ENCODE measurements at regions not wholly inside any gene's neighbourhood (a gene's known extent, or its start where the extent isn't known, plus 50 kb on each side); places are given as distances from the start of the nearest gene placed in this dataset.
"Not testable (repeated sequence)": the region's sequence is repeated elsewhere in the genome, so short reads cannot be mapped to it uniquely, and the experiment has no call there.

- not testable (repeated sequence) for DNase-seq
Measured at GRCh38 chr12:14032191-14032590, 50.8 kb upstream of the GRIN2B start.

GRCh38 chr12:14043776-14044175 is 62.4 kb upstream of the GRIN2B start:
- no peak for DNase-seq

DNA sequence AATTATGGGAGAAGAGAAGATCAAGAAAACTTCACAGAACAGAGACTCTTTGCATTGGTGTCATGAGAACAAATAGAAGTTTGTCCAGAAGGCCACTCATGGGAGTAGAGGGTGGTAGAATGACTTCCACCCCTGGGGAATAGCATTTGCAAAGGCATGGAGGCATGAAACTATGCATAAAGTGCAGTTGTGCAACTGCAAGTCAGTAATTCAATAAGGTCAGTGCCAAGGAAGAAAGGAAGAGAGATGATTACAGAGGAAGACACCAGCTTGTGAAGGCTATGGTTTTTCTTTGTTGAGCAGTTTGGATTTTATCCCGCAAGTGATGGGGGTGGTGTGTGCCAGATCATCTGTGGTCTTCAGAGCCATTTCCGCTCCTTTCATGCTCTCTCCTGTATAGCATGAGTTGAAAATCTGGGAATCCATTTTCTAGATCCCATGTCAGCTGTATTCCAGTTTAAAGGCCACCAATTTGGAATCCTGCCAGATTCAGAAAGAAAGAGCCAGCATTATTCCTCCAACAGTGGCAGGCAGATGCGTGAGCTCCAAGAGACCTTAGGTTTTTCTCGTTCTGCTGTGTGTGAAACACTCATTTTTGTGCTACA is 67.6 kb upstream of the GRIN2B start:
- no peak for DNase-seq

DNA sequence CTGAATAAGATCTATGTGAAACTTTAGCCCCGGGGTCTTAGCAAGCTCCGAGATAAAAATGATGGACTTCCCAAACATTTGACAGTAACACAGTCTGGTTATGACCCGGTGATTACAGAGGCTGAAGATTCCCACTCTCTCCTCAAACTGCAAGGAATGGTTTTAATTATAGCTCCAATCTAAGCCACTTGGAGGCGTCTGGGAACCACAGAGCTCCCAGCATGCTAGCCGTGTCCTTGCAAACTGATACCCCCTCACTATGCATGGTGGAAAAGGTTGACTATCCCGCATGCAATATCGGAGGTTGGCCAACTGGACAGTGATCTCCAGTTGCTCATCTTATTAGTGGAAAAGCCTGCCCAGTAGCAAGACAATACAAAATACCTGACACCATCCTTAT is 76.5 kb upstream of the GRIN2B start:
- no peak for DNase-seq

GRCh38 chr12:14058717-14059116 is 77.3 kb upstream of the GRIN2B start:
- no peak for DNase-seq

- DNase-seq = no peak
Measured at GRCh38 chr12:14059548-14059947, 78.1 kb upstream of the GRIN2B start.

DNA sequence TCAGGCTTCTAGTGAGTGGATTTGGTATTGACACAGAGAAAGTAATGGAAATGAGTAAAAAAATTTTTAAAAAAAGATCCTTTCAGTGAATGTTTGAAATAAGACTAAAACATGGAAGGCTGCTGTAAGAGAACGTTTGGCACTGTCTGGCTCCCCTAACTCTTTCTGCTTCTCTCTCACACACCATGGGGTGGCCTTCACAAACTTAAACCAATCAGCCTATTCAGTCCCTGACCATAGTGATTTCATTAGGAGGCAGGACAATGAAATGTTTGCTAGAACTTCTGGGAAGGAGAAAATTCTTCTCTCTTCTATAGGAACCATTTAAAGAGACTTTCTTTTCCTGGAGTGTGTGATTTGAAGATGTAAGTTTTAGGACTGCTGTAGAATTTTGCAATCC is 84.2 kb upstream of the GRIN2B start:
- no peak for DNase-seq

- no peak for DNase-seq
Measured at GRCh38 chr12:14066021-14066420, 84.6 kb upstream of the GRIN2B start.

- DNase-seq = no peak
Measured at GRCh38 chr12:14068961-14069360, 87.6 kb upstream of the GRIN2B start.

DNA sequence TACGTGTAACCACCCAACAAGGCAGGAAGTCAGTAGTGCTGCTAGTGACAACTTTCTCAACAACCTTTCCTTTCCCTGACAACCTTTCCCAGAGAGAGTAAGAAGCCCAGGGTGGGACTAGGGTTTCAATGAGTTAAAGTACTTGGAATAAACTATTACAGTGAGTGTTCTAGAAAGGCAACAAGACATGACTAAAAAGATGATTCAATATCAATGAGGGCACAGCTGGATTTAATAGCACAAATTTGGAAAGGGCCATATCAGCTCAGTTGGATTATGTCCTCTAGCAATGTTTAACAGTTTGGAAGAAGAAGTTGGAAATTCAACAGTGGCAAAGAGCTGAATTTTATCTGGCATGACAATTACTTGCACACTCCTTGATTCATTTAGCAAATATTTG is 90.4 kb upstream of the GRIN2B start:
- DNase-seq = no peak

DNA sequence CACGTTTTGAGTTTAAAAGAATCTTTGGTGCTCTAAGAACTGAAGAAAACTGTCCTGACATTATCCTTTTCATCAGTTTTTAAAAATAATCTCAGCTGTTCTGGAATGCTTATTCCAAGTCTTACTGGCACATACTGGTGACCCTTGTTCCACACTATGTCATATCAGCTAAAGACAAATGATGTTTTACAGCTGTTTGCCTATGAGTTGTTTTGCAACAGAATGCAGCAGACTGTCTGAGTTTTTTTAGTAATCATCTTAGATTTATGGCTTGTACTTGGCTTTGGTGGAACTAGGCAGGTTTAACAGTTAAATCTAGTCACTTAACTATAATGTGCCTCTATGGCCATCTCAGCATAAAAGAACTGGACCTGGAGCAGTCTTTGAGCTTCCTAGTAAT is 91.6 kb upstream of the GRIN2B start:
- no peak for DNase-seq

- DNase-seq = no peak
Measured at GRCh38 chr12:14075797-14076393, 94.5 kb upstream of the GRIN2B start.

GRCh38 chr12:14076538-14076937 is 95.1 kb upstream of the GRIN2B start:
- no peak for DNase-seq

DNA sequence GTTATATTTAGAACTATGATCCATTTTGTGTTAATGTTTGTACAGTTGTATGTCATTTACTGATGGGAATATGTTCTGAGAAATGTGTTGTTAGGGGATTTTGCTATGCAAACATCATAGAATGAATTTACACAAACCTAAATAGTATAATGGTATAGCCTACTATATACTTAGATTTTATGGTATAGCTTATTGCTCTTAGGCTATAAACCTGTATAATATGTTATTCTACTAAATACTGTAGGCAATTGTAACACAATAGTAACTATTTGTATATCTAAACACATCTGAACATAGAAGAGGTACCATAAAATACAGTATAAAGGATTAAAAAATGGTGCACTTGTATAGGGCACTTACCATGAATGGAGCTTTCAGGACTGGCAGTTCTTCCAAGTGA is 105.4 kb upstream of the GRIN2B start:
- no peak for DNase-seq

- DNase-seq = no peak
Measured at GRCh38 chr12:14099994-14100393, 118.6 kb upstream of the GRIN2B start.

DNA sequence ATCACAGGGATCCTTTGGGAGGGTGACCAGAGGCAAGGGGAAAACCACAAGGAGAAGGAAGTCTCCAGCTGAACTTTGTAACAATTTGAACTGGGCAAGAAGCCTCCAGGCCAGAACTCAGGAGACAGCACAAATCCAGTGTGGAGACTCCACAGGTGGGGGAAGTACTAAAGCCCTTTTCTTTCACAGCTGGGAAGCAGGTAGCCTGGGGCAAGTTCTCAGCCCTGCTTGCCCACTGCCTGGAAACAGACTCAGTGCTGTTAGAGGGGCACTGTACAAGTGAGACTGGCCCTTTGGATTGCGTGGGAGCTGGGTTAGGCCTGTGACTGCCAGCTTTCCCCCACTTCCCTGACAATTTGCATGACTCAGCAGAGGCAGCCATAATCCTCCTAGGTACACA is 120.2 kb upstream of the GRIN2B start:
- not testable (repeated sequence) for DNase-seq

DNA sequence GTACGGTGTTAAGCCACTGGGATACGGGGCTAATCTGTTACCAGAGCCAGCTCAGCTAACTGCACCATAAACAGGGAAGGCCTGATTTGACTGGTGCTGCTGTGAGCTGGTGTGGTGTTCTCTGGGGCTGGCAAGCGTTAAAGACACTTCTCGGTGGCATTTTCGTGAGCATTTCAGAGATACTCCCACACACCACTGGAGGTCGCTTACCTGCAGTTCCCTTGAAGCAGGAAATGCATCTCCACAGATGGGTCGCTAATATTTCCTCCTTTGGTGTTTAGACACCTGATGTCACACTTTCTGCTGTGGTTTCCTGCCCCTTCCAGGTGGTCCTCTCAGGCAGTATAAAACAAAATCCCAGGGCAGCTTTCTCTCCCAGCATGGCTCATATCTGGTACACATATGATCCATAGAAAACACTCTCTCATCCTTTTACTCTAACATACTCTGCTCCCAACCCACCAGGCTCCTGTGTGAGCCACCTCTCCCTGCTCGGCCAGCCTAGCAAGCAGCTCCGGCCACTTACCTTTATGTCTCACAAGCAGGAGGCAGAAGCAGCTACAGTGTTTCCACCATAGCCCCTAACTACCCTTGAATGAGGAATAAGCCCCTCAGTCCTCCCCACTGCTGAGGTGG is 129.9 kb upstream of the GRIN2B start:
- no peak for DNase-seq

- no peak for DNase-seq
Measured at GRCh38 chr12:14113031-14113430, 131.6 kb upstream of the GRIN2B start.

DNA sequence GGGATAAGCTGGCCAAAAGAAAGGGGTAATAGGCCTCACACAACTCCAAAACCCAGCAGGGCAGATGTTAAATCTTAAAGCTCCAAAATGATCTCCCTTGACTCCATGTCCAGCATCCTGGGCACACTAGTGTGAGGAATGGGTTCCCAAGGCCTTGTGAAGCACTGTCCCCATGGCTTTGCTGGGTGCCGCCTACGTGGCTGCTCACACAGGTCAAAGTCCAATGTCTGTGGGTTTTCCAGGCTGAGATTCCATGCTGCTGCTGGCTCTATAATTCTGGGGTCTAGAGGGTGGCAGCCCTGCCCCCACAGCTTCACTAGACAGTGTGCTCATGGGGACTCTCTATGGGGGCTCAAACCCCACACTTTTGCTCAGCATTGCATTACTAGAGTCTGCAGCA is 145.3 kb upstream of the GRIN2B start:
- no peak for DNase-seq

GRCh38 chr12:14129611-14130195 is 148.3 kb upstream of the GRIN2B start:
- no peak for DNase-seq

DNA sequence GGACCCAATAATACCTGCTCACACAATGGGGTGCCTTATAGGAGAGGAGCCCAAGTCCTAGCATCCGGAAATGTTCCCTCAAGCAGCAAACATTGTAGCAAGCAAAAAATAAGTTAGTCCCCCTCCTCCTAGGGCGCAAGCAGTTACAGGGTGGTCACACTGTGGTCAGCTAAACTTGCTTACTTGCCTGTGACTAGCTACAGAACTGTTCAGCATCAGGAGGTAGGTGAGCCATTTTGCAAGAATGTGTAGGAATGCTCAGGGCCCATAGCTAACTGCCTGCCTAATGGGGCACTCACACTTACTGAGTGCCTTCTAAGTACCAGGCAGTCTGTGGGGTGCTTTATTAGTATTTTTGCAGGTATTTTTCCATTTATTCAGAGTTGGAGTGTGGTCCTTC is 154.6 kb upstream of the GRIN2B start:
- DNase-seq = no peak

DNA sequence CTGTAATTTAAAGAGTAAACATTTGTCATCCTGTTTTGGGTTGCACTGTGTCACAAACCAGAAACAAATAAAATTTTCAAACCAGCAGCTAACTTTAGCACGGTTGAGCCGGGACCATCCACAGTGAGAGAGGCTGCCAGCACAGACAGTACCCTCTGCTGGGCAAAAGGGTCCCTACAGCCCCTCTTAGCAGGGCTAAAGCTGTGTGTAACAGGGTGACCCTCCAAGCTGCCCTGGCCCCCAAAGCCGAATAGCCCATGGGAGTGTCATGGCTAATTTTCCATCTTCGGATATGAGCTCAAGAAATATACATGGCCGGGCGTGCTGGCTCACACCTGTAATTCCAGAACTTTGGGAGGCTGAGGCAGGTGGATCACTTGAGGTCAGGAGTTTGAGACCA is 157.1 kb upstream of the GRIN2B start:
- DNase-seq = no peak

DNA sequence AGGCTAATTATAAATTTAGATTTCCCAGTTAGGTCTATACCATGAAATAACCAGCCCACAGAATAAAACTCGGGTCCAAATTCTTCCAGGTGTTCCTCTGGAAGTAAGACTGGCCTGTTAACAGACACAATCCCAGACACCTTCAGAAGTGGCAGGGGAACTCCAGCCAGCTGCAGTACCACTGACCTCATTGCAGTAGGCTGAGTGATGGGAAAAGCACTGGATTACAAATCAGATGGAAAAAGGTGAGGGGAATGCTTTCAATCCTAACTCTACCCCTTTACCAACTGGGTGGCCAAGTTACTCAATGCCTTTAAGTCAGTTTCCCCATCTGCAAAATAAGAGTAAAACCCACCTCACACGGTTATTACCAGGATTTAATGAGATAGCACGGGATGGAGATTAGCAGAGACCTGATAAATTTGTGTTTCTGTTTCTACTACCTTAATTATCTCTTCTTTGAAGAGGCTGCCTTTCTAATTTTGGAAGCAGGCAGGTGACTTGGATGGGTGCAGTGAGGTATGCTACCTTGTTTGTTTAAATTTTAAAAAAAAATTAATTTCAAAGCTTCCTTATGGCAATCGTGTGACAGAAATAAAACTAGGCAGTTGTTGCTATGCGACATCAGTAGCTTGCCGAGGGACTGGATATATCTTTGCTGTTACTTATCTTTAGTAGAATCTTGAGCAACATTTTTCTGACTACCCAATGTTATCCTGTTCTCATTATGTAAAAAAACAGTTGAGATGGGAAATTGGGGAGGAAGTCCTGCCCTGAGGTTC is 167.3 kb upstream of the GRIN2B start:
- no peak for DNase-seq

GRCh38 chr12:14153803-14154202 is 172.4 kb upstream of the GRIN2B start:
- DNase-seq = no peak
